HG03060 (cell line): ENCODE measurements at regions not wholly inside any gene's neighbourhood (a gene's known extent, or its start where the extent isn't known, plus 50 kb on each side); places are given as distances from the start of the nearest gene placed in this dataset.
"Not testable (repeated sequence)": the region's sequence is repeated elsewhere in the genome, so short reads cannot be mapped to it uniquely, and the experiment has no call there.

Experiments
- ATAC-seq: cut with Tn5 transposase; IDR thresholded peaks from one replicate; pipeline ENCODE4 v1.9.1; 2021; ENCODE audit warnings: low read depth, moderate number of reproducible peaks; ENCODE audit not compliant: unreplicated experiment

DNA sequence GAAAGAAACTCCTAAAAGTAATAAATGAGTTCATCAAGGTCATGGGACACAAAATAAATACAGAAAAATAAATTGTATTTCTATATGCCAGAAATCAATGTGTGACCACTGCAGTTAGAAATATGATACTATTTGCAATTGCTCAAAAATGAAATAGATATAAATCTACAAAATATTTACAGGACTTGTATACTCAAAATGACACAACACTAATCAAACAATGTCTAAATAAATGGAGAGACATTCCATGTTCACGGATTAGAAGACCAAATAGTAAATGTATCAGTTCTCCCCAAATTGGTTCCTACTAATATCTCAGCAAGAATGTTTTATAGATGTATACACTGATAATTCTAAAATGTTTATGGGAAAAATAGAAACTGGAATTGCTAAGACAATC, 345.3 kb downstream of the NR2F1-AS1 start:
- ATAC-seq, result no peak

DNA sequence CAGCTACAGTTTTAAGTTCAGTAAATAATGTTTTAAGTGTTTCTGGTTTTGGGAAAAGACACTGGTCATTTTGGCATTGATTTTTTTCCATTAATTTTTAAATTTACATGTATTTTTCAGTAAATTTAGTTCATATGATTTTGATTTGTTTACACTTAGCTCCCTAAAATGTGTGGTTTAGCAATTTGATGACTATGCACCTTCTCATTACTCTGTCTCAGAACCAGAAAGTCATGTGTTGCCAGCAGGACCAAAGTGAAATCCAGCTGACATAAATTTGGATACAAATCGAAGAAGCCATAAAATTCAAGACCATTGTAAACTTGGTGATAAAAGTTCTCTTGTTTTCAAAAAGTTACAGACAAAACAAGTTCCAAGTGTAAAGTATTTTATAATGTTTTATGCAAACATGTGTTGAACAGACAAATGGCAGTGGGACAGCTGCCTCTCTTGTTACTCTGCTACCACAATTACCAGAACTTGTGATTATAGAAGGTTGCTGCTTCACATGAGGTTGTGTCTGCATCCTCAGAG, 354.8 kb downstream of the NR2F1-AS1 start:
- no peak for ATAC-seq

DNA sequence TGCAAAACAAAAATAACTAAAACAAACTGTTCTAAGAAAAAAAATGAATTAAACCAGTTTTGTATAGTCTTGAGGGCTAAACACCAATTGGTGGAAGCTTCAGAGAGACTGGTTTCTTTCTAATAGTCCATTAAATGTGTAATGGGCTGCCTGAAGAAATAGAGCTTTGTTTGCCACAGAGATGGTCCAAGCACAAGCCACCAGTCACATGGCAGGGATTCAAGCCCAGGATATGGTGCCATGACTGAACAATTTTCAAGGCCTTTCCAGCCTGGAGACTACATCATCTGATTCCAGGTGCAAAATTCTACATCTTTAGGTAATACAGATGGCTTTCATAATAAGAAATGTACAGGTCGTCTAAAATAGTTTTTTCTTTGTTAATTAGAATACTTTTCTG, 355.3 kb downstream of the NR2F1-AS1 start:
- ATAC-seq, result no peak

DNA sequence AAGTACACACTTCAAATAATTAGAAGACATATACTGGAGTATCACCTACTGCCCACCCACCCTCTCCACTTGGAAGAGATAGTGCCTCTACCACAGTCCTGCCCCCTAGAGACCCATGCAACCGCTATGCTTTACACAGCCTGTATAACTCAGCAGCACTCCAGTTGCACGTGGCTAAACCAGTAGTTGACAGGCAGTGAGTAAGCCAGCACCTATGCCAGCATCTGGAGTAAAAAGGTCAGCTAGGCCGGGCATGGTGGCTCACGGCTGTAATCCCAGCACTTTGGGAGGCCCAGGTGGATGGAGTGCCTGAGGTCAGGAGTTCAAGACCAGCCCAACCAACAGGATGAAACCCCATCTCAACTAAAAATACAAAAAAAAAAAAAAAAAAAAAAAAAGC, 356.4 kb downstream of the NR2F1-AS1 start:
- no peak for ATAC-seq

DNA sequence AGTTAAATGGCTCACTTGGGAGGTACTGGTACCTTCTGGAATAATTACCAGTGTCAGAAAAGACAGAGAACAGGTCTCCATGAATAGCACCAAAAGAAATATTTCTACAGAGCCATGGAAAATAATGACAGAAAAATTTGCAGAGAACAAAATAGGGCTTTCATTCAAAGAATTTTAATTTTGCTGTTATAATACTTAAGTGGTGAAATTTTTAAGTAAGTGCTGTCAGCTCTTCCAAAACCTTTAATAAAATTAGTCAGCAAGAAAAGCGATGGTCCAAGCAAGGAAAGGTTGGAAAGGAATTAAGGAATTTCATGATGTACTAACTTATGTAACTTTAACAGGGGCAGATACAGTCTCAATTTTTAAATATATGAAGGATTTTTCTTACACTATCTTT, 359.2 kb downstream of the NR2F1-AS1 start:
- ATAC-seq, result no peak

DNA sequence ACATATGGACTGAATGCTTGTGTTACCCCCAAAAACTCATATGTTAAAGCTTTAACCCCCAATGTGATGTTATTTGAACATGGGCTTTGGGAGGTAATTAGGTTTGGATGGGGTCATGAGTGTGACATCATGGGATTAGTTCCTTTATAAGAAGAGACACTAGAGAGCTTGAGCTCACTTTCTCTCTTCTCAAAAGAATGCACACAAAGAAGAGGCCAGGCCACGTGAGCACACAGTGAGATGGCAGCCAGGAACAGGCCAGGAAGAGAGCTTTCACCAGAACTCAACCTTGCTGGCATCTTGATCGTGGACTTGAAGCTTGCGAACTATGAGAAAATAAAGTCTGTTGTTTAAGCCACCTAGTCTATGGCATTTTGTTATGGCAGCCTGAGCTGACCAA, 360.6 kb downstream of the NR2F1-AS1 start:
- ATAC-seq, result no peak

DNA sequence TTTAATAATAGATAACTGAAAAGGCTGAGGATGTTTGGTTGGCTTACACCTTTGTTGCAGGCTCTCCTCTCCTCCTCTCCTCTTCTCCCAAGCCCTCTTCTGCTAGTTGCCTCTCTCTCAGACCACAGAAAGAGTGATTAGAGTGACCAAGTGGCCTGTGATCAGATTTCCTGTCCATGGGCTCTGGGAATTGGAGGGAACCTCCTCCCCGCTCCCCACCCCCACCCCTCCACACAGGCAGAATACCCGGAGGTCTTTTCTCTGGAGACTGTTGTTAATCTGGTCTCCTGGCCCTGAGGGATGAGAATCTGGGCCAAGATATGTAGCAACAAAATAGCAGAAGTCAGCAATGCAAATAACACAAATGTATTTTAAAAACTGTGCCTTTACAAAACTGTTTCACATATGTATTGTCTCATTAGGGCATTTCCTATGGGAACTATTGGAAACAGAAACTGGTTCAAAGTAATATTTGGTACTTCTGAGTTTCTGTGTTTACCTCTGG, 361.3 kb downstream of the NR2F1-AS1 start:
- ATAC-seq, result no peak

- not testable (repeated sequence) for ATAC-seq
Measured at GRCh38 chr5:93213111-93213794, 367.8 kb downstream of the NR2F1-AS1 start.

GRCh38 chr5:93209476-93209875, 371.5 kb downstream of the NR2F1-AS1 start:
- no peak for ATAC-seq

DNA sequence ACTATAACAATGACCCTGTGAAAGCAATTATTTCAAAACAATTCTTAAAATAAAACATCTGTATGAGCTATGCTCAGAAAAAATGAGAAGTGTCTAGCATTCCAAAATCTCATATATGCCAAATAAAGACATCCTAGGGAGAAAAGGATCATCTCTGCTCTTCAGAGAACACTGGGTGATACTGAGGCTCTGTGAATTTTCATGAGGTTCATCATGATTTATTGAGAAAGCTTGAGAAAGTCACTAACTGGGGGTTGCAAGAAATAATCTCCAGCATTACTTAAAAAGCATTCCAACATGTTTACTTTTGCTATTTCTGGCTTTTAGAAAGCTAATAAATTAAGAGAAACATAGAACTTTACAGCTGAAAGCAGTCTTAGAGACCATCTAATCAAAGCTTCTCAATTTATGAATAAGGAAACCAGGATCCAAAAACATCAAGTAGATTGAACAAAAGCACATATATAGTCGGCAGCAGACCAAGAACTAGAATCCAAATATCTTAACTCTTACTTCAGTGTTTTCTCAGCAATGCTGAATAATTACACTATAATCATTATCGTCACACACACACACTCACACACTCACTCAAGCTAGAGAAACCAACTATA, 372.8 kb downstream of the NR2F1-AS1 start:
- no peak for ATAC-seq

DNA sequence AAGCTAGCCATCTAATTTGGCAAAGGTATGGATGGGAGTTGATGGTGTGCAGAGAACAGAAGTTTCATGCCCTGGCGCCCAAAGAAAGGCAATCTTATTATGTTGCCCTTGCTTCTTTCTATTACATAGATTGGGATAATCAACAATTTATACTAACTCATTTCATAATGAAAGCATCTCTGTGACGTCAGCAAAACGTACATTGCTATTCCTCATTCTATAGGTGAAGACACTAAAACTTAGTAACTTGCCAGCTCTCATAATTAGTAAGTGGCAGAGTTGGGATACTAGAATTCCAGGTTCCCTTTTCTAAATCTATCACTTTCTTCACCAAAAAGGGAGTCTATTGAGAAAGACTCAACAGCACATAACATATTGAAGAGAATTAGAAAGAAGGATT, 374.8 kb downstream of the NR2F1-AS1 start:
- no peak for ATAC-seq

- no peak for ATAC-seq
Measured at GRCh38 chr5:93201061-93201460, 380.0 kb downstream of the NR2F1-AS1 start.

- no peak for ATAC-seq
Measured at GRCh38 chr5:93196986-93197385, 384.0 kb downstream of the NR2F1-AS1 start.

DNA sequence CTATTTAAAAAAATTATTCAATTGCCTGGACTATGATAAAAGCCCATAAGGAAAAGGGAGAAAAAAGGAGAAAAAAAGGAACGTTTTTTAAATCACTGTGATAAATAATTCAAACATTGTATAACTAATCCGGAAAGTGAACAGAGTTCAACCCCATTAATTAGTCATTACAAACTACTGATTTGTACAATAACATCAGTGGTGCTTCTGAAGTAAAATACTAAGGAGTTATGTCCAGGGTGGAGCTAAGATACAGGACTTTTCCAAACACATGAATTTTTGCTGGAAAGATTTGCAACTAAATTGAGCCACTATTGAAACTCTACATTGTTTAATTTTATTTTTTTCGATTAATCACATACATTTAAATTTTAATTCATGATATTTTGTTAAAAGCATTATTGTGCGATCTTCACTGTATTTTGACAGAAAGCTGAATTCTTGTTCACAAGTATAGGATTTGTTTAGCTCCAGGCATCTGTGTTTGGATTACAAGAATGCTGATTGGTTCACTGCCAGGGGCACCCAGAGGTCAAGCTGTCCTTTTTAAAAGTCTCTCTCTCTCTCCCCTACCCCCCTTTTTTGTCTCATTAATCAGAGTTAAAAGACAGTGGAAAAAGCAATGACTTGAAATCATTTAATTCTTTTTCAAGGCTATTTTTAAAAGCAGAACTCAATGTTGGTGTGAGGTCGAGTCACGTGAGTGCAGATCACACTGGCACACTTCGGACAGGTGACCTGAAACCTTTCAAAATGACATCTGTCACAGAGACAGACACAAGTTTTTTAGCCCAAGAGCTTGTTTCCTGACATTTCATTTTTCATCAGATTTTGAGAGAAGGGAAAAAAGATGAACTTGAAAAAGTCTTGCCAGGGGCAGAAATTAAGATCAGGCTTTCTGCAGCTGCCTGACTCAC, 387.3 kb downstream of the NR2F1-AS1 start:
- ATAC-seq, result no peak

DNA sequence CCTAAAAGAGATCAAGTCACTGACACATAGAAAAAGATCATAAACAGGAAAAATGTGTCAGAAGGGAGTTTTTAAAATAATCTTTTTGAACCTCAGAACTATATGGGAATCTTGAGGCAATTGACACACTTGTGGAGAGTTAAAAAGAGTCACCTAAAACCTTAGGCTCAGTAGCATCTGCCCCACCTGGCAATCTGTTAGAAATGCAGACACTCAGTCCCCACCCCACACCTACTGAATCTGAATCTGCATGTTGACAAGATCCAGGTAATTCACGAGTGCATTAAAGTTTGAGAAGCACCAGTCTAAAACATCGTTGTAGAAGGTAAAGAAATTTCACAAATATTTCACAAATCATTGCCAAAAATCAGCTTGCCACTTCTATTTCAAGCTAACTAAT, 388.3 kb downstream of the NR2F1-AS1 start:
- ATAC-seq, result no peak

- no peak for ATAC-seq
Measured at GRCh38 chr5:93192087-93192486, 388.9 kb downstream of the NR2F1-AS1 start.

DNA sequence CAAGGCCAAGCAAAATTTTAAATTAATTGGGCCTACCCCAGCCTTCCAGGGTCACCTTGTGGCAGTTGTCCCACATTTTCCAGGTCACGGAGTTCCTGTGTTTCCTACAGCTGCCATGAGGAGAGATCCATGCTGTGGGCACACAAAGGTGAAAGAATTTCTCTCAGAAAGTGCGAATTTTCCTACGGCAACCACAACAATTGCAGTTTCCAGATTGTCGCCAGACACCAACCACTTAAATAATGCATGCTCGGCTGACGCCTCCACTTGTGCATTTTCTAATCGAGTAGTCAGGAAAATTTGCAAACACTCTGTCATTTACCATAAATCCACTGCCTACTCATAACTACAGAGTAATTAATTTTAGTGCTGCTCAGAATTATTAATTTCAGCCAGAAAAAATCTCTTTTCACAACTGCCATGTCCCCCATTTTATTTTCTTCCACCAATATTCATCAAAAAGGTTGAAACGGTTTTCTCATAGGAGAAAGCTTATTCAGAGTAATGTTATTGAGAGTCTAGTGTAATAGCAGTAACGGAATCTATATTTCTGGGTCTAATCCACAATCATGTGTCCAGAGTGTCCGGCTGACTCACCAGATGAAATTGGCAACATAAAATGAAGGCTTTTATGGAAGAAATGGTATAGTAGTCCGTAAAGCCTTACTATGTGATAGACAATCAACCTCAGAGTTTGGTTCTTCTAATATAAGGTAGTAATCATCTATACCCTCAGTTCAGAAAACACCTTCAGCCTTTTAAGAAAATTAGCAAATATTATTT, 389.8 kb downstream of the NR2F1-AS1 start:
- no peak for ATAC-seq

GRCh38 chr5:93189707-93190120, 391.3 kb downstream of the NR2F1-AS1 start:
- no peak for ATAC-seq

DNA sequence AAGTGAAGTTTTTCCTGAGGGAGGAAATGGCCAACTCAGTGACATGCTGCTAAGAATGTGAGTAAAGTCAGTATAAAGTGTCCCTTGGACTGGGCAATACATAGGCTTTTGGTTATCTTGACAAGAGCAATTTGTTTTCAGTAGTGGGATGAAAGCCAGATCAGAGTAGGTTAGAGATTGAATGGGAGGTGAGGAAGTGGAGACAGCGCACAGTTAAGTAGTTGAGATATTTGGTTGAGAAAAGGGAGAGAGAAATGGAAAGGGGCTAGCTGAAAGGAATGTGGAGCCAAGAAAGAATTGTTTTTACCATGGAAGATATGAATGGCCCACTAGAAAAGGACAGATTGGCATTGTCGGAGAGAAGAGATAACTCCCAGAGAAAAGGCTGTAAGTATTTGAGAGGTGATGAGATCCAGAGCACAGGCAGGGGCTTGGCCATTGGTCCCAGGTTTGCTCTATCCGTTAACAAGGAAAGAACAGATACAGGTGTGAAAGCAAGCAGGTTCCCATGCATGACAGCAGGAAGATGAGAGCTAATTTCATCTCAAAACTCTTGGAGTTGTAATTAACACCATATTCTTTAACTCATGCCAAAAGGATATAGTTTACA, 392.0 kb downstream of the NR2F1-AS1 start:
- no peak for ATAC-seq
